ENCODE measurements at regions not wholly inside any gene's neighbourhood (a gene's known extent, or its start where the extent isn't known, plus 50 kb on each side); places are given as distances from the start of the nearest gene placed in this dataset.

- H3K36me3 ChIP-seq, result no peaks in the 10 kb centered on the region
- WGBS, result 68% methylated on average over 4 of the region's 4 CpGs
- no peak for TF ChIP-seq POLR2A (IDR thresholded peaks at IDR 0.05)
- no peak for TF ChIP-seq POLR2AphosphoS5 (IDR thresholded peaks at IDR 0.05)
- TF ChIP-seq EP300 (IDR thresholded peaks at IDR 0.05), result no peak
- TF ChIP-seq CTCF (IDR thresholded peaks at IDR 0.05), result no peak
- no peaks in the 10 kb centered on the region for H3K9me3 ChIP-seq
- H3K27me3 ChIP-seq, result peaks cover 23% of the 10 kb centered on the region
- H3K4me1 ChIP-seq, result peaks cover 5% of the 10 kb centered on the region
- no peak overlapping the region for H3K27ac ChIP-seq
- no peak for DNase-seq (ENCODE audit: low spot score in 2 of 2)
- H3K4me3 ChIP-seq, result no peak overlapping the region
Observed at GRCh38 chr22:27093422-27093821, 436.0 kb downstream of the MIAT start.

DNA sequence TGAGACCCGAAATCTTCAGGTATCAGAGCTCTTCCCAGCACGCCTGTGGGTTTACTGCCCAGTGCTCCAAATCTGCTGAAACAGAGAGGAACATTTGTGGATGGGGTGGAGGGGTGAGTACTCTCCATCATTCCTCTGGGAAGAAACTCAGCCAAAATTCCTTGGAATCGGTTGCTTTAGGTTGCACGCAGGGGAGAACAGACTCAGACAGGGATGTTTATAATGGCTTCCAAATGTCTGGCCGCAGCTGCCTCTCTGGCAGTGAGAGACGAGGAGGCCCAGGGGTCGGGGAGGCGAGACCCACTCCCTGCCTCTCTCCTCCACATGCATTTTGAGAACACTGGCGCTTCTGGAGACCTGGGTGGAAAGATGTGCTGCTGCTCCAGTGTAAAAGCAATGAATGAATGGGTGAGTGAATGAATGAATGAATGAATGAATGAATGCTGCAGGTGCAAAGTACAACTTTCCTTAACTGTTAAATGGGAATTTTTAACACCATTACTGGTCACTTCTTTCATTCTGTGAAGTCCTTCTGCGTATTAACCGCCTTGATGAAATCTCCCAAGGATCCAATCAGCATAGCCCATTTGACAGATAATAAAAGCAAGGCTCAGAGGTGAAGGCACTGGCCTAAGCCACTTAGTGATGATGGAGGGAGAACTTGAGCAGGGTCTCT lies 437.4 kb downstream of the MIAT start:
- H3K4me3 ChIP-seq, result no peak overlapping the region
- H3K4me1 ChIP-seq, result peaks cover 5% of the 10 kb centered on the region
- no peaks in the 10 kb centered on the region for H3K9me3 ChIP-seq
- 58% methylated on average over 11 of the region's 11 CpGs for WGBS
- H3K27me3 ChIP-seq, result peaks cover 21% of the 10 kb centered on the region
- no peak overlapping the region for H3K27ac ChIP-seq
- no peaks in the 10 kb centered on the region for H3K36me3 ChIP-seq
- TF ChIP-seq POLR2AphosphoS5 (IDR thresholded peaks at IDR 0.05) (no peak), CTCF (IDR thresholded peaks at IDR 0.05) (no peak), EP300 (IDR thresholded peaks at IDR 0.05) (no peak), POLR2A (IDR thresholded peaks at IDR 0.05) (no peak)
- no peak for DNase-seq (ENCODE audit: low spot score in 2 of 2)

GRCh38 chr22:27097506-27097905 lies 440.1 kb downstream of the MIAT start:
- Histone ChIP-seq H3K27ac (no peak overlapping the region), H3K9me3 (no peaks in the 10 kb centered on the region), H3K36me3 (no peaks in the 10 kb centered on the region), H3K4me3 (no peak overlapping the region), H3K27me3 (peaks cover 33% of the 10 kb centered on the region), H3K4me1 (peaks cover 8% of the 10 kb centered on the region)
- no peak for DNase-seq (ENCODE audit: low spot score in 2 of 2)
- no peak for TF ChIP-seq POLR2A (IDR thresholded peaks at IDR 0.05)
- TF ChIP-seq CTCF (IDR thresholded peaks at IDR 0.05), result no peak
- no peak for TF ChIP-seq EP300 (IDR thresholded peaks at IDR 0.05)
- TF ChIP-seq POLR2AphosphoS5 (IDR thresholded peaks at IDR 0.05), result no peak
- 75% methylated on average over 5 of the region's 5 CpGs for WGBS

DNA sequence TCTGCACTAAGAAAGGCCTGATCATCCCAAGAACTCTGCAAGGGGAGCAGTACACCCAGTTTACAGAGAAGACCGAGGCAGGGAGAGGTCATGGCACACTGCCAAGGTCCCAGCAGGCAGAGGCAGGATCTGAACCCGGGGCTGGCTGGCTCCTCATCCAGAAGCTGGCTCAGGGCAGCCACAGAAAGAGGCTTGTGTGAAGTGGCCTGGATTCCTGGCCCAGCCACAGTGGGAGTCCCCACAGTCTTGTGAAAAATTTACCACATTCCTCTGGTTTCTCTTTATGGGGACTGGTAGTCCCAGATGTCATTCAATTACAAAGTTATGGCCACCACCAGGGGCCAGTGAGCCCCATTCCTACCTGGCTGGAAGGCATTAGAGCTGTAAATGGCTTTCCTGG lies 440.5 kb downstream of the MIAT start:
- H3K27ac ChIP-seq, result no peak overlapping the region
- peaks cover 8% of the 10 kb centered on the region for H3K4me1 ChIP-seq
- peaks cover 33% of the 10 kb centered on the region for H3K27me3 ChIP-seq
- H3K4me3 ChIP-seq, result no peak overlapping the region
- no peaks in the 10 kb centered on the region for H3K36me3 ChIP-seq
- no peaks in the 10 kb centered on the region for H3K9me3 ChIP-seq
- DNase-seq (ENCODE audit: low spot score in 2 of 2), result no peak
- 48% methylated on average over 2 of the region's 2 CpGs for WGBS
- no peak for TF ChIP-seq POLR2A (IDR thresholded peaks at IDR 0.05)
- no peak for TF ChIP-seq POLR2AphosphoS5 (IDR thresholded peaks at IDR 0.05)
- no peak for TF ChIP-seq CTCF (IDR thresholded peaks at IDR 0.05)
- TF ChIP-seq EP300 (IDR thresholded peaks at IDR 0.05), result no peak

- 80% methylated on average over 12 of the region's 15 CpGs for WGBS
- H3K9me3 ChIP-seq, result no peaks in the 10 kb centered on the region
- no peak overlapping the region for H3K4me3 ChIP-seq
- H3K27me3 ChIP-seq, result peaks cover 29% of the 10 kb centered on the region
- DNase-seq (ENCODE audit: low spot score in 2 of 2), result no peak
- no peak overlapping the region for H3K27ac ChIP-seq
- H3K36me3 ChIP-seq, result no peaks in the 10 kb centered on the region
- peaks cover 8% of the 10 kb centered on the region for H3K4me1 ChIP-seq
- TF ChIP-seq POLR2A (IDR thresholded peaks at IDR 0.05) (no peak), POLR2AphosphoS5 (IDR thresholded peaks at IDR 0.05) (no peak), CTCF (IDR thresholded peaks at IDR 0.05) (no peak), EP300 (IDR thresholded peaks at IDR 0.05) (no peak)
Observed at GRCh38 chr22:27099946-27100722, 442.7 kb downstream of the MIAT start.

Measured in suprapubic skin (tissue), 4 donors.